ENCODE measurements at regions not wholly inside any gene's neighbourhood (a gene's known extent, or its start where the extent isn't known, plus 50 kb on each side); places are given as distances from the start of the nearest gene placed in this dataset.

- no peak overlapping the region for H3K4me3 ChIP-seq (replicated peaks in 1 of 2; ENCODE audit: low read depth in 2 of 2, low read length in 2 of 2)
- no peak for TF ChIP-seq CTCF (IDR thresholded peaks at IDR 0.05; ENCODE audit: low read depth, low read length)
- no peak for DNase-seq (ENCODE audit: low read depth in 2 of 2)
Observed at GRCh38 chr12:127422935-127423566, 843.9 kb upstream of the TMEM132C start.

- no peak for DNase-seq (ENCODE audit: low read depth in 2 of 2)
- TF ChIP-seq CTCF (IDR thresholded peaks at IDR 0.05; ENCODE audit: low read depth, low read length) = no peak
- H3K4me3 ChIP-seq (replicated peaks in 1 of 2; ENCODE audit: low read depth in 2 of 2, low read length in 2 of 2) = no peak overlapping the region
Observed at GRCh38 chr12:127425474-127425873, 841.5 kb upstream of the TMEM132C start.

- no peak for DNase-seq (ENCODE audit: low read depth in 2 of 2)
- TF ChIP-seq CTCF (IDR thresholded peaks at IDR 0.05; ENCODE audit: low read depth, low read length) = no peak
- H3K4me3 ChIP-seq (replicated peaks in 1 of 2; ENCODE audit: low read depth in 2 of 2, low read length in 2 of 2) = no peak overlapping the region
Observed at GRCh38 chr12:127428420-127428819, 838.5 kb upstream of the TMEM132C start.

- no peak for DNase-seq (ENCODE audit: low read depth in 2 of 2)
- no peak for TF ChIP-seq CTCF (IDR thresholded peaks at IDR 0.05; ENCODE audit: low read depth, low read length)
- H3K4me3 ChIP-seq (replicated peaks in 1 of 2; ENCODE audit: low read depth in 2 of 2, low read length in 2 of 2) = no peak overlapping the region
Observed at GRCh38 chr12:127429551-127430285, 837.3 kb upstream of the TMEM132C start.

- no peak overlapping the region for H3K4me3 ChIP-seq (replicated peaks in 1 of 2; ENCODE audit: low read depth in 2 of 2, low read length in 2 of 2)
- no peak for TF ChIP-seq CTCF (IDR thresholded peaks at IDR 0.05; ENCODE audit: low read depth, low read length)
- no peak for DNase-seq (ENCODE audit: low read depth in 2 of 2)
Observed at GRCh38 chr12:127430401-127430800, 836.6 kb upstream of the TMEM132C start.

- TF ChIP-seq CTCF (IDR thresholded peaks at IDR 0.05; ENCODE audit: low read depth, low read length) = no peak
- no peak for DNase-seq (ENCODE audit: low read depth in 2 of 2)
- H3K4me3 ChIP-seq (replicated peaks in 1 of 2; ENCODE audit: low read depth in 2 of 2, low read length in 2 of 2) = no peak overlapping the region
Observed at GRCh38 chr12:127431177-127431576, 835.8 kb upstream of the TMEM132C start.

Data from cardiac fibroblast (primary cell).